ENCODE measurements at regions not wholly inside any gene's neighbourhood (a gene's known extent, or its start where the extent isn't known, plus 50 kb on each side); places are given as distances from the start of the nearest gene placed in this dataset.

GRCh38 chr3:158018462-158018861 lies 87.8 kb downstream of the SHOX2 start:
- ATAC-seq = no peak

More at GRCh38 chr3:158018462-158018861, 87.8 kb downstream of the SHOX2 start:
- TF ChIP-seq RAD21 (IDR thresholded peaks at IDR 0.05; ENCODE audit: low read depth) = no peak
- TF ChIP-seq ZBTB33 (IDR thresholded peaks at IDR 0.05; ENCODE audit: extremely low read depth, insufficient replicate concordance, low read length) = no peak
- no peak for TF ChIP-seq ZNF274 (IDR thresholded peaks at IDR 0.05; ENCODE audit: low read depth, low read length)
- no peak for TF ChIP-seq EZH2phosphoT487 (IDR thresholded peaks at IDR 0.05; ENCODE audit: borderline replicate concordance)
- no peak for TF ChIP-seq ZFX (IDR thresholded peaks at IDR 0.05)
- TF ChIP-seq SIN3A (IDR thresholded peaks at IDR 0.05; ENCODE audit: low read depth) = no peak
- no peak for TF ChIP-seq REST (IDR thresholded peaks at IDR 0.05; ENCODE audit: low read depth)
- TF ChIP-seq SP1 (IDR thresholded peaks at IDR 0.05; ENCODE audit: low read depth) = no peak
- TF ChIP-seq ATF3 (IDR thresholded peaks at IDR 0.05) = no peak
- no peak for TF ChIP-seq EGR1 (IDR thresholded peaks at IDR 0.05; ENCODE audit: low read depth)
- no peak for TF ChIP-seq FOSL1 (IDR thresholded peaks at IDR 0.05; ENCODE audit: low read depth)
- no peak for TF ChIP-seq CEBPB (IDR thresholded peaks at IDR 0.05; ENCODE audit: low read depth)
- no peak for TF ChIP-seq CTCF (IDR thresholded peaks at IDR 0.05 in 2 of 3, conservative IDR thresholded peaks at IDR 0.05 in 1 of 3; ENCODE audit: borderline replicate concordance in 1 of 3, insufficient read depth in 1 of 3, low read depth in 2 of 3, low read length in 2 of 3)
- H3K4me3 ChIP-seq (replicated peaks in 1 of 2; ENCODE audit: low read depth in 1 of 2, low read length in 2 of 2) = no peak overlapping the region
- H3K9me2 ChIP-seq (ENCODE audit: insufficient read depth) = no peaks in the 10 kb centered on the region
- H3K27ac ChIP-seq (ENCODE audit: low read depth, low read length) = no peak overlapping the region
- intact Hi-C loops (cut with micrococcal nuclease) = no loop called here
- no peak for DNase-seq (ENCODE audit: low read depth, low spot score)
- ChIA-PET RAD21 (ENCODE audit: low non-redundant PET in 1 of 2, low total read pairs in 2 of 2, uncharacterized antibody in 2 of 2, unreplicated experiment in 2 of 2) (no interaction called here), POLR2A (no interaction called here), CTCF (no interaction called here)
- no TSS peak for BruUV-seq (replicated peaks)
- no peaks in the 10 kb centered on the region for H3K36me3 ChIP-seq (ENCODE audit: control insufficient read depth in 1 of 2, insufficient read depth in 2 of 2, low read length in 2 of 2)
- no peaks in the 10 kb centered on the region for H3K4me1 ChIP-seq (ENCODE audit: control insufficient read depth in 1 of 2, insufficient read depth in 2 of 2, low read length in 2 of 2)
- no peaks in the 10 kb centered on the region for H4K20me1 ChIP-seq (ENCODE audit: insufficient read depth)
- no peaks in the 10 kb centered on the region for H3K79me2 ChIP-seq (ENCODE audit: insufficient read depth, low read length)
- no peak overlapping the region for H3K9ac ChIP-seq (ENCODE audit: low read length)
- no peak overlapping the region for H3K4me2 ChIP-seq (ENCODE audit: low read length)
- H3K27me3 ChIP-seq (ENCODE audit: insufficient read depth, low read length) = no peaks in the 10 kb centered on the region
- H3K9me3 ChIP-seq (ENCODE audit: control insufficient read depth in 1 of 2, insufficient read depth in 1 of 2, low read depth in 1 of 2, low read length in 2 of 2) = 0 out of 4 replicates have a peak, but pooled peaks cover 0 to 3% of the 10 kb centered on the region in 2 experiments
- H2AFZ ChIP-seq (ENCODE audit: low read depth, low read length, poor library complexity, severe bottlenecking) = no peak overlapping the region
